ENCODE measurements at regions not wholly inside any gene's neighbourhood (a gene's known extent, or its start where the extent isn't known, plus 50 kb on each side); places are given as distances from the start of the nearest gene placed in this dataset.

DNA sequence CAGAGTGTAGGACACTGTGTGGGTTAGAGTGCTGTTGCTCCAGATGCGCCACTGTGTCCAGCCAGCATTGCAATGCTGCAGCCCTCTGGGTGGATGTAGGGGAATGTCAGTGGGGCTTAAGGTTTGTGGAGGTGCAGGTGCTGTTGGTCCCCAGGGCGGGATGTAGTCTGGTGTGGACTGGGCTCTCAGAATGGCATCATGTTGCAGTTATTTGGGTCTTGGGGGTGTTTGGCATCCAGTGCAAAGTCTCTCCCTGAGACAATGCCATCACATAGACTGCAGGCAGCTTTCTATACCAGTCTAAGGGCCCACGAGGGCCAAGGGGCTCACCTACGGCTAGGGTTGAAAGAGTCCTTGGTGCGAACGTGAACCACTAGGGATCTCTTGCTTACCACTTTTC lies 275.3 kb downstream of the SOX11 start:
- Mint-ChIP-seq H3K4me1 (ENCODE audit: low read depth) (no peaks in the 10 kb centered on the region), H3K4me3 (ENCODE audit: unreplicated experiment) (no peak overlapping the region), H3K27ac (ENCODE audit: unreplicated experiment) (no peak overlapping the region), H3K9me3 (ENCODE audit: low read depth) (peaks cover 6% of the 10 kb centered on the region), H3K27me3 (ENCODE audit: low read depth) (no peaks in the 10 kb centered on the region), H3K36me3 (ENCODE audit: low read depth) (peaks cover 2% of the 10 kb centered on the region)
- DNase-seq (ENCODE audit: low spot score), result no peak
- no peak for TF ChIP-seq CTCF (IDR thresholded peaks at IDR 0.05)

- DNase-seq (ENCODE audit: low spot score), result no peak
- Mint-ChIP-seq H3K27me3 (ENCODE audit: low read depth) (no peaks in the 10 kb centered on the region), H3K9me3 (ENCODE audit: low read depth) (peaks cover under 1% of the 10 kb centered on the region)
These were observed 277.1 kb downstream of the SOX11 start for GRCh38 chr2:5969303-5969702.

DNA sequence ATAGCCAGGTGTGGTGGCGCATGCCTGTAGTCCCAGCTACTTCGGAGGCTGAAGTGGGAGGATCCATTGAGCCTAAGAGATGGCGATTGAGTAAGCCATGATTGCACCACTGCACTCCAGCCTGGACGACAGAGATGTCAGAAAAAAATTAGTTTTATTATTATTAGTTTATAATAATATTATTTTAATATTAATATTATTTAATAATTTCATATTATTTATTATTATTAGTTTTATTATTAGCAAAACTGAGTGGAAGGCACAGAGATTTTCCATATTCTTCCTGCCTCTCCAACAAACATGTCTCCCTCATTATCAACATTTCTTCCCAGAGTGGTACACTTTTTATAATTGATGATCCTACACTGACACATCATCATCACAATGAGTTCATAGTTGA lies 278.2 kb downstream of the SOX11 start:
- Mint-ChIP-seq H3K4me1 (ENCODE audit: low read depth) (no peaks in the 10 kb centered on the region), H3K36me3 (ENCODE audit: low read depth) (no peaks in the 10 kb centered on the region), H3K27me3 (ENCODE audit: low read depth) (no peaks in the 10 kb centered on the region), H3K4me3 (ENCODE audit: unreplicated experiment) (no peak overlapping the region), H3K27ac (ENCODE audit: unreplicated experiment) (no peak overlapping the region), H3K9me3 (ENCODE audit: low read depth) (no peaks in the 10 kb centered on the region)
- DNase-seq (ENCODE audit: low spot score), result no peak
- no peak for TF ChIP-seq CTCF (IDR thresholded peaks at IDR 0.05)

More at GRCh38 chr2:5969303-5969702, 277.1 kb downstream of the SOX11 start:
- Mint-ChIP-seq H3K4me1 (ENCODE audit: low read depth) (no peaks in the 10 kb centered on the region), H3K36me3 (ENCODE audit: low read depth) (peaks cover under 1% of the 10 kb centered on the region), H3K4me3 (ENCODE audit: unreplicated experiment) (no peak overlapping the region), H3K27ac (ENCODE audit: unreplicated experiment) (no peak overlapping the region)
- TF ChIP-seq CTCF (IDR thresholded peaks at IDR 0.05), result no peak

- no peak for DNase-seq (ENCODE audit: low spot score)
- H3K36me3 Mint-ChIP-seq (ENCODE audit: low read depth), result peaks cover 2% of the 10 kb centered on the region
- H3K9me3 Mint-ChIP-seq (ENCODE audit: low read depth), result no peaks in the 10 kb centered on the region
- no peaks in the 10 kb centered on the region for H3K27me3 Mint-ChIP-seq (ENCODE audit: low read depth)
- no peak overlapping the region for H3K27ac Mint-ChIP-seq (ENCODE audit: unreplicated experiment)
- H3K4me1 Mint-ChIP-seq (ENCODE audit: low read depth), result no peaks in the 10 kb centered on the region
- no peak overlapping the region for H3K4me3 Mint-ChIP-seq (ENCODE audit: unreplicated experiment)
- no peak for TF ChIP-seq CTCF (IDR thresholded peaks at IDR 0.05)
These were observed 282.3 kb downstream of the SOX11 start for GRCh38 chr2:5974477-5974876.

- TF ChIP-seq CTCF (IDR thresholded peaks at IDR 0.05), result no peak
- peaks cover 2% of the 10 kb centered on the region for H3K36me3 Mint-ChIP-seq (ENCODE audit: low read depth)
- no peak for DNase-seq (ENCODE audit: low spot score)
- no peaks in the 10 kb centered on the region for H3K4me1 Mint-ChIP-seq (ENCODE audit: low read depth)
- no peaks in the 10 kb centered on the region for H3K27me3 Mint-ChIP-seq (ENCODE audit: low read depth)
- no peak overlapping the region for H3K4me3 Mint-ChIP-seq (ENCODE audit: unreplicated experiment)
- no peaks in the 10 kb centered on the region for H3K9me3 Mint-ChIP-seq (ENCODE audit: low read depth)
- no peak overlapping the region for H3K27ac Mint-ChIP-seq (ENCODE audit: unreplicated experiment)
These were observed 283.2 kb downstream of the SOX11 start for GRCh38 chr2:5975401-5975800.

All from chondrocyte (in vitro differentiated cells).